Activated CD4-positive, alpha-beta T cell treated with anti-CD3 and anti-CD28 coated beads for 24 hours (primary cell): ENCODE measurements at regions not wholly inside any gene's neighbourhood (a gene's known extent, or its start where the extent isn't known, plus 50 kb on each side); places are given as distances from the start of the nearest gene placed in this dataset.

Source experiments
- DNase-seq, 2 donors: peaks; one replicate each; pipeline ENCODE4 v3.0.0-alpha.2; 2020; ENCODE audit warnings: low read depth in 2 of 2

DNA sequence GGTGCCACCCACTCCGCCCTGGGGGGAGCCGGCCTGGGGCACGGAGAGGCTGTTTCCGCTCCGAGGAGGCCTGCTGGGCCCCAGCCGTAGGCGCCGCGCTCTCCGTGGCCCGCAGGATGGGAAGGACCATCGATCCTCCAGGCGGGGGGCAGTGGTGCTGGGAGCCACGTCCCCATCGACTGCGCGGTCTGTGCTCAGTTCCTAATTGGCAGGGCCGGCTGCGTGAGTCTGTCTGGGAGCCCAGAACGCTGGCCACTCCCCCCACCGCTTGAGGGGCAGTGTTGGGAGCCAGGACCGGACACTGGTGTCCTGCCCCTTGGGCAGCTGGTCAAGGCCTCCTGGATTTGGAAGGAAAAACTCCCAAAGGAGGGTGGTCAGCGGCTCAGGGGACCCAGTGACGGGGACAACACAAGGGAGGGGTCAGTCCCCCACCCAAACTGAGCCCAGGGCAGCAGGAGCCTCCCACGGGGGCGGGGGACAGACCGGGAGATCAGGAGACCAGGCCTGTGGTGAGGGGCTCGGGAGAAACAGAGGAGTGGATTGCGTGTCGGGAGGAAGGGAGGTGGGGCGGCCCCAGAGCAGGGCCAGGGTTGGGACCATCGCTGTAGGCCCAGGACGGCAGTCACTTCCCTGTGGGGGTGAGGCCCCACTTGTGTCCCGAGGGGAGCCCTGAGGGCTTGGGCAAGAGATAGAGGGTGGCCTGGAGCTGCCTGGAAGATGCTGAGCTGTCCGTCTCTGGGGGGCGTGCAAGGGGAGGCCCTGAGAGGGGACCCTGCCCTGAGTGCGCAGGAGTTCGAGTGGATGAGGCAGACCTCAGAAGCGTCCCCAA is 89.0 kb downstream of the UNCX start:
- DNase-seq, result no peak

DNA sequence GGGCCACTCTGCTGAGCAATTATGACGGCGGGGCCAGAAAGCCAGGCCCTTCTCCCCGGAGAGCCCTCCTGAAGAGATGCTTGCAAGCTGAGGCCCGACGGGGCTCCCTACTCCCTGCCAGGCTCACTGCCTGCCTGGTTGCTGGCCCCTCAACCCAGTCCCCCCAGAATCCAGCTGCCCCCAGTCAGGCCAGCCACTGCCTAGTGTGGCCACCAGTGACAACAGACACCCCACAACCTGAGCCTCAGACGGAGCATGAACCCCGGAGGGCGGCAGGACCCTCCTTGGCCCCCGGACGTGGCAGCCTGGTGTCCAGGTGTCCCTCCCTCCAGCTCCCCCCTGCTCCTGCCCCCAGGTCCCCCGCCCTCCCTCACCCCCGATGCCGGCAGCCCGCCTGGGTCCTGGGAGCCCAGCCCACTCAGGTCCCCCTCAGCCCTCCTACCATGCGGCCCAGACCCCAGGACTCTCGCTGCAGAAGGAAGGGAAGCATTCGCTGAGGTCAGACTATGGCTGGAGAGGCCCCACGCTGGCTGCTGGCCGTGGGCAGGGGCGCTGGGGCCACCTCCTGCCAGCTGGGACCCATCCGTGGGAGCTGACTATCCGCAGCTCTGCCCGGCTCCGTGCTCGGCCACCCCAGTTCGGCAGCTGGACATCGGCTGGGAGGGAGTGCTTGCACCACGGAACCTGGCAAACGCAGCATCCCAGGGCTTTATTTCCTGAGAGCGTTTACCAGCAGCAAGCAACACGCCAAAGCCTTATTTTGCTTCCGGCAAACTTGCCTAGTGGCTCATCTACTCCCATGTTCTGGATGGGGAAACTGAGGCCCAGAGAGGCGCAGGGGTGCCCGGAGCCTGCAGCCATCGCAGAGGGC is 89.8 kb downstream of the UNCX start:
- DNase-seq, result no peak

DNA sequence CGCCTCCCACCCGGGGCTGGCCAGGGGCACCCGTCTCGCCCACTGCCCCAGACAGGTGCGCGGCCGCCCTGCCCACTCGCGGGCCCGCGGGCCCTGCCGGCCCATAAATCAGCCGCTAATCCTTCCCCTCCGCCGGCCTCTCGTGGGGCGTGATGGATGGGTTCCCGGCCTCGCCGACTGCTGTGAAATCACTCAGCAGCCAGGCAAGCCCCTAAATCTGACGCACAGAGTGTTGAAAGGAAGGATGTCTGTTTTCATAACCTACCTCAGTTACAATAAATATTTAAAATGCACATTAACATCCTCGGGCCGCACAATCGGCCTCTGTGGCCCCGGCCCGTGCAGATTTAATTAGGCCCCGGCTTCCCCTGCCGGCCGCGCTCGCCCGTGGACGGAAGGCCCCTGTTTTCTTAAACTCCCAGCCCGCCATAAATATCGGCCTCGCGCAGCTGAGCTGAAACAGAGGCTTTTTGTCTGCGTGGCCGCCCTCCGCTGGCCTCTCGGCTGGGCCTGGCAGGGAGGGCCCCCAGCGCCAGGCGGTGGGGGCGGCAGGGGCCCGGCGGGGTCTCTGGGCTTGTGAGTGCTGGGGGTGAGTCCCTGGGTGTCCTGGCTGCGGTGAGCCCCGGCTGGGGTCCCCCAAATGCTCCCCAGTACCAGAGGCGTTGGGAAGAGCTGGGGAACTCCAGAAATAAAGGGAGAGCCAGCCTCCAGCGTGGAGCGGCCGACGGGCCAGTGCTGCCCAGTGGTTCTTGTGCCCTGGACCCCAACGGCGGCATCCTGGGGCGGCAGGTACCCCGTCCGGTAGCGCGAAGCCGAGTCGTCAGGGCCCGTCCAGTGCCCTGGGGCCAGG is 90.7 kb downstream of the UNCX start:
- no peak for DNase-seq

GRCh38 chr7:1324028-1324900 is 91.6 kb downstream of the UNCX start:
- no peak for DNase-seq

DNA sequence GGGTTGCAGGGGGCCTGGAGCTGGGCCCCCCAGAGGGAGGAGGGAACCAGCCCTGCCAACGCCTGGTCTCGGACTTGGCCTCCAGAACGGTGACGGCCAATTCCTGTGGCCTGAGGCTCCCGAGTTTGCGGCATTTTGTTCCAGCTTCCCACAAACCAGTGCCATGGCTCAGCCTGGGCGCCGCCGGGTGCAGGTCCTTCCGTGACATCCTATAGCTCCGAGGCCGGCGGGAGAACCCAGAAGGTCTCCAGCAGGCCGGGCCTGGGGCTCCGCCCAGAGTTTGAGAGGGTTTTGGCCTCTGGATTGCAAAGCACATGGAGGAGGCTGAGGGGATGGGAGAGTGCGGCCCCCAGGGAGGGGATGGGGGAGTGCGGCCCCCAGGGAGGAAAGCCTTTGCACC is 92.6 kb downstream of the UNCX start:
- DNase-seq, result no peak

DNA sequence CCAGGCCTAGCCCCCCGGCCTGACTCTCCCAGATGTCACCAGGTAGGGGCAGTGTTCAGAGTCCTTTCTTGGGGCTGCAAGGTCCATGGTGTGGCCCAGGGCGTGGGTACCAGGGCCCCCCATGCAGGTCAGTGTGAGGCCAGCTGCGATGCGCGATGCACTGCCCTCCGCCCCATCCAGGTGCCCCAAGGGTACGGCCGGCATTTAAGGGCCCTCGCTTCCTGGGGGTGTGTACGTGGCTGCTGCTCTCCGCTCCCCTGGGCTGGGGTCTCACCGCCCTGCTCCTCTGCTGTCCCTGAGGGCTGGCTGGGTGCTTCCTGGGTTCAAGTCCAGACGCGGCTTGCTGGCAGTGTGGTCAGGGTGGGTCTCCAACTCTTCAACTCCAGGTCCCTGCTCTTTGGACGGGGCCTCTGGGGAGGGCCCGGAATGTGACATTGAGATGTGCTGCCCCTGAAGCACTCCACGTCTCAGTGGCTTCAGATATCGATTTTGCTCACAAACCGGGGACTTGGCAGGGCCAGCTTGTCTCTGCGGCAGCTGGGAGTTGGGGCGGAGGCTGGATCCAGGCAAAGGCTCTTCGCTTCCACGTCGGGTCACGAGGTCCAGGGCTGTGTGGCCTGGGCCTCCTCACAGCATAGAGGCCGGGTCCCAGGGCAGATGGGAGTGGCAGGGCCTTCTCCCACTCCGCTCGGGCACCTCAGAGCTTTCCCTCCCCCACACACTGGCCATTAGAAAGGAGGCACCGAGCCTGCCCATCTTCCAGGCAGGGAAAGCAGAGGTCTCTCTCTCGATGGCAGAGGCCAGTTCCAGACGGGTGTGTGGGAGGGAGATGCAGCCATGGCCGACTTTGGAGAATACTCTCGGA is 93.2 kb downstream of the UNCX start:
- DNase-seq, result no peak

- no peak for DNase-seq
These were observed 93.8 kb downstream of the UNCX start for GRCh38 chr7:1326511-1326785.

- no peak for DNase-seq
These were observed 96.6 kb downstream of the UNCX start for GRCh38 chr7:1329261-1329660.

- no peak for DNase-seq
These were observed 97.5 kb downstream of the UNCX start for GRCh38 chr7:1329966-1330800.

DNA sequence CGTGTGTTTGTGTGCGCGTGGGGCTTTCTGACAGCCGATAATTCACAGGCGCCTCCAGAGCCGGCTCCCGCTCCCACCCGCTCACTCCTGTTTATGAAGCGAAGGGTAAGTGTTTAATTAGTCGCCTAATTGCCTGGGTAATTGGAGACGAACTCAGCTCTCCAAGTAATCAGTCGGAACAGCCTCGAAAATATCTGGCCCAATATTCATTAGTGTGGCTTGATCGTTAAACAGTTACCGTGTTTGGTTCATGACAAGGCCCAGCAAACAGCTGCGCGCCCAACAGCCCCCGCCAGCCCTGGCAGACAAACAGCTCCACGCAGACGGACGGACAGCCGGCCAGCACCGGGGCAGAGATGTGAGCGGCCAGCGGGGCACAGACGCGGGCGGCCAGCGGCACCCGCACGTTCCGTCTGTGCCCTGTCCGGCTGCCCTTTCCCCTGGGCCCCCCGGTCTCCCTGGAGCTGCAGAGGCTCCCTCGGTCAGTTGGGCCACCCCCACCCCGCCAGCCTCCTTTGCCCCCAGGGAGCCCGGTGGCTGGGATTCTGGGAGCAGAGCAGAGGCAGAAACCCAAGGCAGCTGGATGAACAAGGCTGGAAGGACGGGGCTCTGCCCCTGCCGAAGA is 98.2 kb downstream of the UNCX start:
- no peak for DNase-seq

DNA sequence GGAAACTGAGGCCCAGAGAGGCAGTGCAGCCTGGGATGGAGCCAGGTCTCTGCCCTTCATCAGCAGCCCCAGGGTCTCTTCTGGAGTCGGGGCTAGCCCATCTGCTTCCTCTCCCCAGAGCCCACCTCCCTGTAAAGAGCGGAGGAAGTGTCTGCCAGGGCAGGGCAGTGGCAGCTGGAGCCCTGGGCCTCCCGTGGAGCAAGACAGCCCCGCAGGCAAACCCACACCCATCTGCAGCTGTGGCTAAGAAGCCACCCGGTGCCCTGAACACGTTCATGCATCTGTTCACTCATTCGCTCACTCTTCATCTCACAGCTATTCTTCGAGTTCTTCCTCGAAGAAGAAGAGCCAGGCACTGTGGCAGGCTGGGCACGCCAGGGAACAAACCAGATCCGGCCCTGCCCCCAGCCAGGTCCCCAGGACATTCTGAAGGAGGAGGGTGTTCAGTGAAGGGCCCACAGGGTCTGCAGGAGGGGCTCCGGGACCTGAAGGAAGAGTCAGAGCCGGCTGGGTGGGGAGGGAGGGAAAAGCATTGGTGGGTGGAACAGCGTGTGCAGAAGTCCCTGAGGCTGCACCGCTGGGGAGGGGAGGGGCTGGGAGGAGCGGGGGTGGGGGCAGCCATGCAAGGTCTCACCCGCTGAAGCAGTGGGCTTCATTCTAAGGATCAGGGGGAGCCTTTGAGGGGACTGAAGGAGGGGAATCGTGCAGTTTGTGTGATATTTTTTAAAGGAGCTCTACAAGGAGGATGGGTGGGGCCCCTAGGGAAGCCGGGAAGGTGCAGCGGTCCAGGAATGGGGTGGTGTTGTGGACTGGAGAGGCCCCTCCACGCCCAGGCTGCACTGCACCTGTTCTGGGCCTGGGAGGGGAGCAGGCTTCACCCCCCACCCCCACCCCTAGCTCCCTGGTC is 99.1 kb downstream of the UNCX start:
- no peak for DNase-seq

GRCh38 chr7:1336509-1336908 is 103.8 kb downstream of the UNCX start:
- no peak for DNase-seq

DNA sequence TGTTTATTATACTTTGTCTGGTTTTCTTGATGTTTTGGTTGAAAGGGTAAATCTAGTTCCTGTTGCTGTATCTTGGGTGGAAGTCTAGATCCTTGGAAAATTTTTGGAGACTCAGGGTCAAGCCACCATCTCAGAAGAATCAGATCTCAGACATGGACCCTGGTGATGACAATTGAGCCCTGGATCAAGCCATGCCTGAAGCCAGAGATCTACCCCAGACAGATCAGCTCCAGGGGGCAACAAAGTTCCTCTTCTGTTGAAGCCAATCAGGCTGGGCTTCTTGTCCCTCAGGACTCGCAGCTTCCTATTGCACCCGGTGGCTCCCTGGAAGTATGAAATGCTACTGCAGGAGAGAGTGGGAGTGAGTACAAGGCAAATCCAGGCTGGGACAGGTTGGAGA is 106.9 kb downstream of the UNCX start:
- DNase-seq, result no peak

GRCh38 chr7:1340031-1340430 is 107.4 kb downstream of the UNCX start:
- DNase-seq, result no peak

- no peak for DNase-seq
These were observed 108.0 kb downstream of the UNCX start for GRCh38 chr7:1340461-1341360.

GRCh38 chr7:1341361-1342089 is 108.9 kb downstream of the UNCX start:
- DNase-seq, result no peak
